GM21528 (cell line): ENCODE measurements at regions not wholly inside any gene's neighbourhood (a gene's known extent, or its start where the extent isn't known, plus 50 kb on each side); places are given as distances from the start of the nearest gene placed in this dataset.

Experiments
- ATAC-seq: cut with Tn5 transposase; IDR thresholded peaks from one replicate; pipeline ENCODE4 v1.9.1; 2021; ENCODE audit warnings: mild to moderate bottlenecking, moderate library complexity; ENCODE audit not compliant: unreplicated experiment, low FRiP score

DNA sequence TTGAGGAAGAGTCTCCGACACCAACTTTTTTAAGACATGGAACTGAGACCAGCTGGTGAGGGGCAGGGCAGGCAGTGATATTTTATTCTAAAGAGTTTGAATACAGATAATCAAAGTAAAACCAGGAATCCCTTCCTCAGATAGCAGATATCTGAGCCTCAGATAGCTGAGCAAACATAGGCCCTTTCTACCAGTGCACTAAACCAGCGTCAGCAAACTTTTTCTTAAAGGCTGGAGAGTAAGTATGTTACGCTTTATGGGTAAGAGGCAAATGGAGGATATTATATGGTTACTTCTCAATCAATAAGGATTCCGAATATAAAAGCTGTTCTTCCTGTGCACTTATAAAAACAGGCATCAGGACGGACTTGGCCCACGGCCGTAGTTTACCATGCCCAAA lies 73.9 kb downstream of the WNT5A start:
- no peak for ATAC-seq

DNA sequence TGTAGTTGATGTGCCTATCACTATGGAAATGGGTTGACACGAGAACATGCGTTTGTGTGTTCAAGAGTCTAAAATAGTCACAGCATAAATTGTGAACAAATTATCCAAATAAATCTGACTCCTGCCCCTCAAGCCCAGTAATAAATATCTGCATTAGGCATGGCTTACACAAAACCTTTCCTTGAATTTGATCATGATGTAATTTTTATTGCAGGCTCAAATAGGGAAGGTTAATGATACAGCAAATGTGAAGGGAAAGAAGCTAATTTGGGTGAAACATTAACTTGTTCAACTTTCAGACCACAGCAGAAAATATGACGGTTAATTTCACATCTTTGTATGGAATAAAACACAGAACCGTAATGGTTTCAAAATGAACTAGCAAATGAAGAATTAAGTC lies 74.6 kb downstream of the WNT5A start:
- ATAC-seq: no peak

- no peak for ATAC-seq
Observed at GRCh38 chr3:55409806-55410205, 77.3 kb downstream of the WNT5A start.

GRCh38 chr3:55408193-55408826 lies 78.8 kb downstream of the WNT5A start:
- no peak for ATAC-seq

GRCh38 chr3:55407426-55407820 lies 79.7 kb downstream of the WNT5A start:
- ATAC-seq: no peak

- ATAC-seq: no peak
Observed at GRCh38 chr3:55406696-55407425, 80.2 kb downstream of the WNT5A start.

GRCh38 chr3:55405436-55405835 lies 81.7 kb downstream of the WNT5A start:
- ATAC-seq: no peak

DNA sequence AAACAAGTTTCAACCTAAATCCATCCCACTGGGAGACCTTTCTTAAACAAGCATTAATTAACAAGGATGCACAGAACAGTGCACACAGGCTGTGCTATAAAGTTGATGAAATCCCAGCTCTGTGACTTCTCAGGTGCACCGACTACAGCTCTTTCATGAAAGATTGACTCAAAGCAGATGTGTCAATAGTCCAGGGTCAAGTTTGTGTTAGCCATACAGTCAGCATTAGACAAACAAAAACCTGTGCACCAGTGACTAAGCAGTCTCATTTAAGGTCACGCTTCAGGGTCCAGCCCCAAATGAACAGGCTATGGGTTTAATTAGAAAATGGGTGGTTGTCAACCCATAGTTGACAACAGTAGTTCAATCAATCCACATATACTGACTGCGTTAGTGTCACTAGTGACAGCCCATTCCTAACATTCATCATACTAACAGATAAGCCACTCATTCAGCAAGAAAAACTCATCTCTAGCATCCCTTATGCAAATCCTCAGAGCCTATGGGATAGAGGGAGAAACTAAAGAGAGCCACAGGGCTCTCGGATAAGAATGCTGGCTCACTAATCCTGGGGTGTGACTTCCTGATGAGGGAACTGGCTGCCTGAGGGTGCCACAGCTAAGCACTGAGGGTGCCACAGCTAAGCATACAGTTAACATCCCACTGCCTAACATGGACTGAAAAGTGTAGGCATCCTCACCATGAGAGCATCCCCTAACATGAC lies 84.1 kb downstream of the WNT5A start:
- ATAC-seq: no peak

DNA sequence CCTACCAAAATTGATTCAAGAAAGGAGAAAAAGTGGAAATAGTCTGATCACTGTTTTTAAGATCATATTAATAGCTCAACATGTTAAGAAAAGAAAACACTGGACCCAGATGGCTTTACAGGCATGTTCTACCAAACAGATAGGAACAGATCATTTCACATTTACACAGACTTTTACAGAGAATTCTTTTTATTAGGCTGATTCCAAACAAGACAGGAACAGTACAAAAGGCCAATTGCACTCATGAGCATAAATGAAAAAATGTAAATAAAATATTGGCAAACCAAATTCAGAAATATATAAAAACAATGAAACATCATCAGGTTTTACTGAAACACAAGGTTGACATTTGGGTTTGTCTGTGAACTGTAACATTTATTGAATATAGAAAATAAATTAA lies 106.5 kb downstream of the WNT5A start:
- no peak for ATAC-seq

DNA sequence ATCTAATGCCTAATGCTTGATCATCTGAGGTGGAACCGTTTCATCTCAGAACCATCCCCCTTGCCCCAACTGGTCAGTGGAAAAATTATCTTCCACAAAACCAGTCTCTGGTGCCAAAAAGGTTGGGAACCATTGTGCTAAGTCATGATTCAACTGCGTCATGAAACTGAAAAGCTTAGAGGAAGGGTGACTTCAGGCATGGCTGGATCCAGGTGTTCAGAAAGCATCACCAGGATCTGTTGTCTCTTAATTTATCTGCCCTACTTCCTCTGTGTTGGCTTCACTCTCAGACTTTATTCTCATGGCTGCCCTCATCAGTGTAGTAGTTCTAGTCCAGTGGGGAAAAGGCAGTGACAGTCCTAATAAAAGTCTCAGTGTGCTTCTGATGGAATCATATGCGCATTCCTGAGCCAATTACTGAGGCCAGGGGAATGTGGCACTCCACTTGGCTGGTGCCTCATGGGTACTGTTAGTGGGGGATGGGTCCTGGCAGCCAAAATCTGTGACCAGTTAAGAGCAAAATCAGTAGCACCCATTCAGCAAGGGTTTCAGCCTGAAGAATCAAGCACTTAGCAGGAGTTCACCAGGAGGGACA lies 110.3 kb downstream of the WNT5A start:
- ATAC-seq: no peak

GRCh38 chr3:55373423-55373822 lies 113.7 kb downstream of the WNT5A start:
- no peak for ATAC-seq

DNA sequence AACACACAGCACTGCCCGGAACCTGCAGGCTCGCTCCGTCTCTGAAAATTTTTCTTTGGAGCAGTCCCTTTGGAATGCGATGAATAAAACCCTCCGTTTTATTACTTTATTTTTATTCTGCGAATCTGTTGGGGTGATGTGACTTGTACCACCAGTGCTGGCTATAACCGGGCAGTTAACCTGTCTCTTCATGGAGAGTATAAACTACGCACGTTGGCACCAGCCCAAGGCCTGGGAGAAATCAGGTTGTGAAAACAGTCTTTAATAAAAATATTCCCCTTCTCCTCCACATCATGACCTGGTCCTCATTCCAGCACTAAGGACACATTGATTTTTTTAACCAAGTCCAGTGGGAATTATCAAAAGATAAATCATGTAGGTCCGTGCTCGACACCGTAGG lies 116.8 kb downstream of the WNT5A start:
- no peak for ATAC-seq

DNA sequence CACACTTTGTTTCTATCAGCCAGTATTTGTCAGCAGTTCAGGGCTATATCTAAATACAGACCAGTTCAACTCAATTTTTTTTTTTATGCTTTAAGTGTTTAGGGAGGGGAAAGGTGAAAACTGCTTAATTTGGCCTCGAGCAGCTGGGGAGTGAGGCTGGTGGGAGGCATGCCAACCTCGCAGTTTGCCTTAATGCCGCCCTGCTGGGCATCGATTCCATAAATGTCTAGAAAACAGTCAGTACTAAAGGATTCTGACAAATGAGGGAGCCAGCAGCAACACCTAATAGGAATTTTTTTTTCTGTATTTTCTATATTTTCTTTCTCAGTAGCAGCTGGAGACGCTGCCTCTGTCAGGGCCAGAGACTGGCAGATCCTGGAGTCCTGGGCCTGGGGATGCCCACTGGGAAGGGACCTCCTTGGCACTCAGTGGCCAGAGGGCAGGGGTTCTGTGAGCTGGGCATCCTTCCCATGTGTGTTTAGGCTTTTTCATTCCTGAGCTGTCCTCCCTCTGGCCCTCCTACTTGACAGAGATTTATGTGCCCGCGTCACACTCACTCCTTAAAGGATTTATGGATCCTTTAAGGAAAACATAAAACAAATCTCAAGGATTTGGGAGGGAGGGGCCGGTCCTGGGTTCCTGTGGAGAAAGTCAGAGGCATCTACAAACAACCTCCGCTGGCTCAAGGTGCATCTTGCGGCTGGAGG lies 117.8 kb downstream of the WNT5A start:
- no peak for ATAC-seq

- ATAC-seq: no peak
Observed at GRCh38 chr3:55368366-55368765, 118.7 kb downstream of the WNT5A start.

DNA sequence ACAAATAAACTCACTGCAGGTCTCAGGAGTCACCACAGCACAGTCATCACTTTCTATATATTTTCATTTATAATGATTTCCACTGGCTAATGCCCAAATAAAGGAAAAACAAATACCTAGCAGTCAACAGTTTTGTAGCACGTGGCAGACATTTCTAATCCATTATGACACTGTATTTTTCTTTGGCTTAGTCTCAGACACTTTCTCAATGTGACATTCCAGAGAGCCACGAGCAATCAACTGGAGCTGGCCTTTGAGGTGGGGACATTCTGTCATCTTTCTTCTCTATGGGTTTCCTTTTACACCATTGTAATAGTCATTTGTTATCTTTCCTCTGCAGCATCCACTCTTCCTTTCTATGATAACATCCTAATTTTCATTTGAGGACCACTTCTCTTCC lies 119.7 kb downstream of the WNT5A start:
- no peak for ATAC-seq

- no peak for ATAC-seq
Observed at GRCh38 chr3:55364421-55364820, 122.7 kb downstream of the WNT5A start.

GRCh38 chr3:55362210-55362960 lies 124.7 kb downstream of the WNT5A start:
- ATAC-seq: no peak

DNA sequence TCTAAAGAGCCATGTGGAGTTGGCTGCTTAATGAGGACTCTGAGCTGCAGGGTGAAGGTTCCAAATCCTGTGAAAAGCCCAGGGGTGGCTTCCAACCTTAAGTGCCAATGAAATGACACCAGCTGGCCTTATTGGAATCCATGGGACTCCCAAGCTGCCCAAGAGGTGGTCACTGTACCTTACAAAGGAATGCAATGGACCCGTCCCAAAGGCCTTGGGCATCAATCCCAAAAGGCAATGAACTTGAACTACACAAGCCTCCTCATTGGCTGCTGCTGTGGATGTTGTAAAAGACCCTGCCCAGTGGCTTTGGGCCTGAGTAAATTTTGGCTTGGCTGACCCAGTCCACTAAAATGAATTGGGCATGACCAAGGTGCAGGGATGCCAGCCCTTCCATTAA lies 129.3 kb downstream of the WNT5A start:
- no peak for ATAC-seq

DNA sequence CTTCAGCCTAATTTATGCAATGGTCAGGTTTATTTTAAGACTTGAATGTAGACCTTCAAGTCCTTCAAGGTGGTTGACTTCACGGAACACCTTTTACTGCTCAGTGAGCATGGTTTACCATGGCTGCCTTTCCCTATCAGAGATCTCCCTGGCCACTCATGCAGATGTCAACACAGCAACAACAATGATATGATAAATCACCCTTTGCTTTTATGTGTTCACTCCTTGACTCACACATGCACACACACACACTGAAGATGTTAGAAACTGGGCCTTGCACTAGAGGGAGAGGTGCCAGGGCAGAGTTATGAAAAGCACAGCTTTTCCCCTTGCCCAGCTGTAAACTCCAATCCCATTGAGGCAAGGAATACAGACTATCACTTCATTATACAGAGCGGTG lies 134.4 kb downstream of the WNT5A start:
- no peak for ATAC-seq

- no peak for ATAC-seq
Observed at GRCh38 chr3:55349851-55350250, 137.3 kb downstream of the WNT5A start.
